Activated naive CD4-positive, alpha-beta T cell treated with anti-CD3 and anti-CD28 coated beads, Interleukin-2, amount 10 ng/mL, durations not matched to agents 7 days and 5 days (primary cell): ENCODE measurements at regions not wholly inside any gene's neighbourhood (a gene's known extent, or its start where the extent isn't known, plus 50 kb on each side); places are given as distances from the start of the nearest gene placed in this dataset.
"Not testable (repeated sequence)": the region's sequence is repeated elsewhere in the genome, so short reads cannot be mapped to it uniquely, and the experiment has no call there.

Experiments used
- CTCF ChIA-PET: fragments of 350-600 bp; sonication (Branson Sonifier 250); formaldehyde crosslinking; loops from one replicate; lab custom pipeline; 2021; ENCODE audit warnings: antibody characterized with exemption; lab: Charles Lee
- DNase-seq: peaks from one replicate; pipeline ENCODE4 v3.0.0-alpha.2; 2020
- H3K27ac Mint-ChIP-seq: one replicate; pipeline ENCODE4 v1.8.0; 2021; ENCODE audit warnings: mild to moderate bottlenecking, moderate library complexity, mixed read lengths
- H3K27me3 Mint-ChIP-seq: one replicate; pipeline ENCODE4 v1.8.0; 2021; ENCODE audit warnings: mild to moderate bottlenecking, mixed read lengths
- H3K36me3 Mint-ChIP-seq: one replicate; pipeline ENCODE4 v1.8.0; 2021; ENCODE audit warnings: mixed read lengths
- H3K4me1 Mint-ChIP-seq: one replicate; pipeline ENCODE4 v1.8.0; 2021; ENCODE audit warnings: mixed read lengths
- H3K4me3 Mint-ChIP-seq: one replicate; pipeline ENCODE4 v1.8.0; 2021; ENCODE audit warnings: mild to moderate bottlenecking, moderate library complexity, mixed read lengths
- H3K9me3 Mint-ChIP-seq: one replicate; pipeline ENCODE4 v1.8.0; 2021; ENCODE audit warnings: mixed read lengths

DNA sequence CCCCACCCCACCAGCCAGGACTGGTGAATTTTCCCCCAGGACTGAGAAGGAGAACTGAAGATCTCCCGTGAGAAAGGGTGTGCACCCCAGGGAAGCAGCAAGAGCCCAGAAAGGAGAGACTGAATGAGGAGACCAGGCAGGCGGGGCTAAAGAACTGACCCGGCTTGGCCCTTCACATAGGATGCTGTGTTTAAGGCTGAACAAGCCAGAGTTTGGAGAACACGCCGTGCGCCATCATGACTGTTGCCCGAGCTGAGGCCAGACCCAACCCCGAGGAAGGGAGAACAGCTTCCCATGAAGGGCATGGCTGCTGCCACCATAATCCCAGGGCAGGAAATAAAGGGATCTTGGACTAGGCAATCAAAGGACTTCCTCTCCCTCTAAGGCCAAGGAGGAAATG is 104.7 kb upstream of the SRSF6 start:
- Mint-ChIP-seq H3K4me1 (no peaks in the 10 kb centered on the region), H3K27me3 (no peaks in the 10 kb centered on the region), H3K27ac (no peak overlapping the region), H3K9me3 (no peaks in the 10 kb centered on the region), H3K4me3 (no peak overlapping the region), H3K36me3 (no peaks in the 10 kb centered on the region)
- CTCF ChIA-PET: no interaction called here
- no peak for DNase-seq

DNA sequence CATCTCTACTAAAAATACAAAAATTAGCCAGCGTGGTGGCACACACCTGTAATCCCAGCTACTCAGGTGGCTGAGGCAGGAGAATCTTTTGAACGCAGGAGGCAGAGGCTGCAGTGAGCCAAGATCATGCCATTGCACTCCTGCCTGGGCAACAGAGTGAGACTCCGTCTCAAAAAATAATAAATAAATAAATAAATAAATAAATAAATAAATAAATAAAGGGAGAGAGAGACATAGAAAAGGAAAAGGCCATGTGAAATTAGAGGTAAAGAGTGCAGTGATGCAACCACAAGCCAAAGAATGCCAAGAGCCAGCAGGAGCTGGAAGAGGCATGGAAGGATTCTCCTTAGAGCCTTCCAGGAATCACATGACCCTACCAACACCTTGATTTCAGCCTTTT is 107.0 kb upstream of the SRSF6 start:
- DNase-seq, H3K4me1 Mint-ChIP-seq, H3K4me3 Mint-ChIP-seq, H3K27ac Mint-ChIP-seq, H3K36me3 Mint-ChIP-seq, H3K9me3 Mint-ChIP-seq, CTCF ChIA-PET, H3K27me3 Mint-ChIP-seq: not testable (repeated sequence)

DNA sequence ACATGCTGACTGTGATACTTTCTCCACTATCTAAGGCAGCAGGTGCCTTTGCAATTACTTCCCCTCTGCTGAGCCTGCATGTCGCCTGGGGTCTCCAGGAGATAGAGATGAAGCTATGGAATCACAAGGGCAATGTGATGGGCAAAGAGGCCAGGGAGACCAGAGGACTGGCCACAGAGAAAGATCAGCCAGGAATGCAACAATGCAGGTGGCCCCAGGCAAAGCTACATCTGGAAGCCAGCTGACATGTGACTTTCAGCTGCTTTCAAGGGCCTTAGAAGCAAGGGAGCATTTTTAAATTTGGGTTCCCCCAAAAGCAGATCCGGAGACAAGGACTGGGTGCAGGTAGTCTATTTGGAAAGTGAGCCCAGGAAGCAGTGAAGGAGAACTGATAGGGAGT is 107.9 kb upstream of the SRSF6 start:
- no peaks in the 10 kb centered on the region for H3K4me1 Mint-ChIP-seq

DNA sequence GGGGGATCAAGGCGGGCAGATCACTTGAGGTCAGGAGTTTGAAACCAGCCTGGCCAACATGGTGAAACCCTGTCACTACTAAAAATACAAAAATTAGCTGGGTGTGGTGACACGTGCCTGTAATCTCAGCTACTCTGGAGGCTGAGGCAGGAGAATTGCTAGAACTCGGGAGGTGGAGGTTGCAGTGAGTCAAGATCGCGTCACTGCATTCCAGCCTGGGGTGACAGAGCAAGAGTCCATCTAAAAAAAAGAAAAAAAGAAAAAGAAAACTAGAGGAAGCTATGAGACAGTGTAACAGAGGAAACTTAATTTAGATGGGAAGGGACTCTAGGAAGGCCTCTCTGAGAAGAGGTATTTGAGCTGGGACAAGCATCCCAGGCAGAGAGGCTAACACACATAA is 109.9 kb upstream of the SRSF6 start:
- H3K4me3 Mint-ChIP-seq, H3K9me3 Mint-ChIP-seq, H3K27ac Mint-ChIP-seq, H3K36me3 Mint-ChIP-seq, H3K4me1 Mint-ChIP-seq, CTCF ChIA-PET, DNase-seq, H3K27me3 Mint-ChIP-seq: not testable (repeated sequence)

More for the DNA sequence above, 107.9 kb upstream of the SRSF6 start:
- no peak overlapping the region for H3K27ac Mint-ChIP-seq
- DNase-seq: no peak
- H3K9me3 Mint-ChIP-seq: no peaks in the 10 kb centered on the region
- CTCF ChIA-PET: interaction anchor here (0.8 kb wide), 1 partner anchor 31 kb away, joined by 3 read pairs; no protein-coding TSS in a partner anchor
- no peaks in the 10 kb centered on the region for H3K36me3 Mint-ChIP-seq
- H3K27me3 Mint-ChIP-seq: no peaks in the 10 kb centered on the region
- no peak overlapping the region for H3K4me3 Mint-ChIP-seq

DNA sequence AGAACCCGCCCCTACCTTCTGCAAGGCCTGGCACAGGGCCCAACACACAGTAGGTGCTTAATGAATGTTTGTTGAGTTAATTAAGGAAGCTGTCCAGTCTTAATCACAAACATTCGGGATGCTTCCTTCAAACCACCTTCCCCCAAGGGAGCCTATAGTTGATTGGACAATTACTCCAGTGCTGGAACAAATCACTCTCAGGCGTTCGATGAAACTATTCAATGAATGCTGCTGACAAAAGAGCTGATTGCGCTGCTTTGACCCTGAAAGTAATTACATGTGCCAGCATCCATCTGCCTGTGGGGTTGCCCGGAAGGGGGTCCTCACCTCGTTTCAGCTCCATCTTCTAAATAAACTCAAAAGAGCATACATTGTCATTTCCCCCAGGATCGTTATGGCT is 112.0 kb upstream of the SRSF6 start:
- Mint-ChIP-seq H3K27me3 (no peaks in the 10 kb centered on the region), H3K27ac (no peak overlapping the region)
- CTCF ChIA-PET: no interaction called here

DNA sequence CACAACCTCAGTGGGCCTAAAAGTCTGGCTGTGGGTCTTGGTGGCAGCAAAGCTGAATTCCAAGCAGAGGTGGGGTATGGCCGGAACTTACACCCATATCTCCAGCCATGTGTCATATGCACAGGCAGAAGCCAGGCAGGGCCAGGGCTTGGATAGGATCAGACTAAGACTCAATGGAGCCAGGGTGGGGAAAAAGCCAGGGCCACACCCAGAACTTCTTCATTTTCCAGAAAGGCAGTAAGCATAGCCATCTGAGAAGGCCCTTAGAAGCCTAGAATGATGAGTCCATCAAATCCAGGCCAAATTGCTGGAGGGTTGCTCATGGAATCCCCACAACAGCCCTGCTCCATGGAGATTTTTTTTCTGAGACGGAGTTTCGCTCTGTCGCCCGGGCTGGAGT is 116.2 kb upstream of the SRSF6 start:
- Mint-ChIP-seq H3K36me3 (no peaks in the 10 kb centered on the region), H3K27ac (no peak overlapping the region), H3K4me1 (no peaks in the 10 kb centered on the region), H3K9me3 (peaks cover 12% of the 10 kb centered on the region), H3K4me3 (no peak overlapping the region), H3K27me3 (no peaks in the 10 kb centered on the region)
- no peak for DNase-seq
- CTCF ChIA-PET: no interaction called here

More for the DNA sequence above, 112.0 kb upstream of the SRSF6 start:
- DNase-seq: no peak
- Mint-ChIP-seq H3K9me3 (peaks cover 5% of the 10 kb centered on the region), H3K4me1 (no peaks in the 10 kb centered on the region), H3K4me3 (no peak overlapping the region), H3K36me3 (no peaks in the 10 kb centered on the region)

DNA sequence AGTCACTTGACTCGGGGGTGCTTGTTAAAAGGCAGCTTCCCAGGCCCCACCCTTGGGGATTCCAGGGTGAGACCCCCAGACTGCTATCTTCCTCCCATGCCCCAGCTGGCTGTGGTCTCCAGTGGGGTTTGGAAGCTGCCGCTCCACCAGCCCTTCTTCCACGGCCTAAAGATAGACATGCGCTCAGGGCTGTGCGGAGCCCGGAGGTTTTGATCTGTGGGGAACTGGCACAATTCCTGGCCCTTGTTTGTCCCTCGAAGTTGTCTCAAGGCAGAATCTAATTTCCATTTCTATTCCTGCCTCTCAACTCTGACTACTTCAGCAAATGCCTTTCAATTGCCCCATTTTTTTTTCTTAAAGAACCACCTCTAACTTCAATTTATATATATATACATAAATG is 120.7 kb upstream of the SRSF6 start:
- DNase-seq: no peak
- no peak overlapping the region for H3K27ac Mint-ChIP-seq
- H3K9me3 Mint-ChIP-seq: peaks cover 36% of the 10 kb centered on the region
- no peak overlapping the region for H3K4me3 Mint-ChIP-seq
- CTCF ChIA-PET: no interaction called here
- no peaks in the 10 kb centered on the region for H3K27me3 Mint-ChIP-seq
- H3K36me3 Mint-ChIP-seq: no peaks in the 10 kb centered on the region
- no peaks in the 10 kb centered on the region for H3K4me1 Mint-ChIP-seq

DNA sequence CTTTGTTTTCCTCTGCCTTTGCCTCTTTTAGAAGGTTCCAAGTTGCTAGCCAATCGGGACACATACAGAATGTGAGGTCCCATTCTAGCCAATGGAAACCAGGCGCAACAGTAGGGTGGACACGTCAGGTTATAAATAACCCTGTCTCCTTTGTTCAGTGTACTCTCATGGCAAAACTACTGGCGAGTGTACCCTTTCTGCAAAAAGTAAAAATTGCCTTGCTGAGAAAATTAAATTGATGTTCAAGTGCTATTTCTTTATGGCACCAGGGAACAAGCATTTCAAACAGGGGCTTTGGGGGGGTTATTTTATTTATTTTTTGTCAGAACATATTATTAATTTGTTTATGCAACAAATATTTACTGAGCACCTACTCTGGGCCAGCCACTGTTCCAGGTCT is 123.6 kb upstream of the SRSF6 start:
- Mint-ChIP-seq H3K4me3 (no peak overlapping the region), H3K36me3 (no peaks in the 10 kb centered on the region), H3K27ac (no peak overlapping the region), H3K4me1 (no peaks in the 10 kb centered on the region), H3K27me3 (no peaks in the 10 kb centered on the region), H3K9me3 (peaks cover 30% of the 10 kb centered on the region)
- CTCF ChIA-PET: no interaction called here
- no peak for DNase-seq

DNA sequence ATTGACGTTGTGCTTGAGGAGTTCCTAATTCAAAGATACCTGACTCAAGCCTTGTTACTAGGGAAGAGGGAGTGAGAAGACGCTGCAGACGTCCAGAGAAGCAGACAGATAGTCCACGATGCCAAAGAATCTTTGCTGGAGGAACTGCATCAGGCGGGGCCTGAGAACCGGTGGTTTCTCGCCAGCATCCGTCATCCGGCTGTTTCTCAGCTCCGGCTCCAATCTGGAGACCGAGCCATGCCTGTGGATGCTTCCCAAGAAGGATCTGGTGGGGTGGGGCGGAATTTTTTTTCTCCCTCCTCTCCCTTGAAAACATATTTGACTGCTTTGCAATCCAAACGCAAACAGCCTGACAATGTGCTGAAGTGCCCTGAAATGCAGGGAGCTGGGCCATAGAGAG is 125.8 kb upstream of the SRSF6 start:
- no peak overlapping the region for H3K27ac Mint-ChIP-seq
- H3K4me1 Mint-ChIP-seq: no peaks in the 10 kb centered on the region
- H3K4me3 Mint-ChIP-seq: no peak overlapping the region
- H3K36me3 Mint-ChIP-seq: no peaks in the 10 kb centered on the region
- CTCF ChIA-PET: no interaction called here
- DNase-seq: no peak
- H3K9me3 Mint-ChIP-seq: peaks cover 33% of the 10 kb centered on the region
- H3K27me3 Mint-ChIP-seq: no peaks in the 10 kb centered on the region

DNA sequence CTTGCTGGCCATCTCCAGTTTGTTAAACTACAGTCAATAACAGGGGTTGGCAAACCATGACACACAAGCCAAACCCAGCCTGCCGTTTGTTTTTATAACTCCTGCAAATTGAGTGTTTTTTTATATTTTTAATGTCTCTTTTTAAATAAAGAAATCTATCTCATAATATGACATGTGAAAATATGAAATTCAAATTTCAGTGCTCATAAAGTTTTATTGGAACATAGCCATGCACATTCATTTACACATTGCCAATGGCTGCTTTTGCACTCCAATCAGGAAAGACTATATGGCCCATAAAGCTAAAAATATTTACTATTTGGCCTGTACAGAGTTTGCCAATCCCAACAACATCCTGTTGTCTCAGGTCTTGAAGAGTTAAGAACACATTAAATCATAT is 129.0 kb upstream of the SRSF6 start:
- DNase-seq: no peak
- no peak overlapping the region for H3K4me3 Mint-ChIP-seq
- CTCF ChIA-PET: no interaction called here
- peaks cover 14% of the 10 kb centered on the region for H3K9me3 Mint-ChIP-seq
- H3K4me1 Mint-ChIP-seq: no peaks in the 10 kb centered on the region
- H3K27me3 Mint-ChIP-seq: peaks cover 3% of the 10 kb centered on the region
- no peak overlapping the region for H3K27ac Mint-ChIP-seq
- no peaks in the 10 kb centered on the region for H3K36me3 Mint-ChIP-seq

DNA sequence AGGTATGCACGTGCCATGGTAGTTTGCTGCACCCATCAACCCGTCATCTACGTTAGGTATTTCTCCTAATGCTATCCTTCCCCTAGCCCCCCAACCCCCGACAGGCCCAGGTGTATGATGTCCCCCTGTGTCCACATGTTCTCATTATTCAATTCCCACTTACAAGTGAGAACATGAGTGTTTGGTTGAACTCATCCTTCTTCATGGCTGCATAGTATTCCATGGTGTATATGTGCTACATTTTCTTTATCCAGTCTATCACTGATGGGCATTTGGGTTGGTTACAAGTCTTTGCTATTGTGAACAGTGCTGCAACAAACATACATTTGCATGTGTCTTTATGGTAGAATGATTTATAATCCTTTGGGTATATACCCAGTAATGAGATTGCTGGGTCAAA is 130.5 kb upstream of the SRSF6 start:
- CTCF ChIA-PET, H3K36me3 Mint-ChIP-seq, H3K27ac Mint-ChIP-seq, H3K4me1 Mint-ChIP-seq, H3K9me3 Mint-ChIP-seq, DNase-seq, H3K27me3 Mint-ChIP-seq, H3K4me3 Mint-ChIP-seq: not testable (repeated sequence)

DNA sequence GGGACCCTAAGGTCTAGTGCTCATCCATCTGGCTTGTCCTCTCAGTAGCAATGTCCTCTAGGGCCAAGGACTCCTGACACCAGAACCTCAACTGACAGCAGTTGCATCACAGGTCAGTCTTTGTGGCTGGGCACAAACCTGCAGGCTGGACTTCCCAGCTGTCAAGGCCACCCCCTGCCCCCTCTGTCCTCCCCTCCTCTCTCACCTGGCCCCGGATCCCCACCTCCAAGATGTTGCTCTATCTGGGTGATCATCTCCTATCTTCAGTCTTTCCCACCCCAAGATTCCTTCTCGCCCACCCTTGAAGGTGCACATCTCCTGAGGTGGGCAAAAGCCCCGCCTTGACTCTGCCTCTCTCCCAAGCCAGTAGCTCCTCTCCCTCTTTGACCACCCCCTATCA is 131.8 kb upstream of the SRSF6 start:
- Mint-ChIP-seq H3K4me1 (no peaks in the 10 kb centered on the region), H3K4me3 (no peak overlapping the region), H3K27me3 (peaks cover 3% of the 10 kb centered on the region), H3K36me3 (no peaks in the 10 kb centered on the region), H3K27ac (no peak overlapping the region), H3K9me3 (peaks cover 4% of the 10 kb centered on the region)
- CTCF ChIA-PET: no interaction called here
- no peak for DNase-seq

DNA sequence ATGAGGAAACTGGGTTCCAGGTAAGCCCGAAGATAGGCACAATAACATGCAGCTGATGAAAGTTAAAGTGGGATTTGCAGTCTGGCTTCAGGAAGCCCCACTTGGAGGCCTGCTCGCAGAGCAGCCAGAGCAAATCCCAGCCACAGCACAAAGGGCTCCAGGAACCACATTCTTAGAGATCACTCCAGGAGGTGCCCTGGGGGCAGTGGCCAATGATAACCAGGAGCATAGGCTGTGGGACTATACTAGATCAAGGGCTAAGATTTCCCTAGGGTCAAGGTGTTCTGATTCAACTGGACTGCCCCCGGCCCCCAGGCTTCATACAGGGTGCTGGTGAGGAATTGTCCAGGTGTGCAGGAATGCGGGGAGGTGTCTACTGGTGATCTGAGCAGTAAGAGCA is 133.9 kb upstream of the PTPRT start:
- Mint-ChIP-seq H3K27ac (no peak overlapping the region), H3K27me3 (peaks cover 3% of the 10 kb centered on the region), H3K4me3 (no peak overlapping the region), H3K9me3 (peaks cover 4% of the 10 kb centered on the region), H3K4me1 (no peaks in the 10 kb centered on the region), H3K36me3 (no peaks in the 10 kb centered on the region)
- no peak for DNase-seq
- CTCF ChIA-PET: no interaction called here

DNA sequence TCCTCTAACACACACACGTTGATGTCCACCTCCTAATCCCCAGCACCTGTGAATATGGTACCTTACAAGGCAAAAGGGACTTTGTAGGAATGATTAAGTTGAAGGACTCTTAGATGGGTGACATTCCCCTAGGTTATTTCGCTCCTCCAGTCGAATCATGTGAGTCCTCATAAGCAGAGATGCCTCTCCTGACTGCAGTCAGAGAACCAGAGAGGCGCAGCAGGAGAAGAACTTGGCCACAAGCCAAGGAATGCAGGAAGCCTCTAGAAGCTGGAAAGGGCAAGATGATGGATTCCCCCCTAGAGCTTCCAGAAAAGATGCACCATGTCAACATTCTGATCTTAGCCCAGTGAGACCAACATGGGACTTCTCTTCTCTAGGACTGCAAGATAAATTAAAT is 133.1 kb upstream of the PTPRT start:
- Mint-ChIP-seq H3K27me3 (peaks cover 3% of the 10 kb centered on the region), H3K4me3 (no peak overlapping the region), H3K36me3 (no peaks in the 10 kb centered on the region), H3K9me3 (peaks cover 4% of the 10 kb centered on the region), H3K4me1 (no peaks in the 10 kb centered on the region), H3K27ac (no peak overlapping the region)
- CTCF ChIA-PET: no interaction called here
- no peak for DNase-seq

DNA sequence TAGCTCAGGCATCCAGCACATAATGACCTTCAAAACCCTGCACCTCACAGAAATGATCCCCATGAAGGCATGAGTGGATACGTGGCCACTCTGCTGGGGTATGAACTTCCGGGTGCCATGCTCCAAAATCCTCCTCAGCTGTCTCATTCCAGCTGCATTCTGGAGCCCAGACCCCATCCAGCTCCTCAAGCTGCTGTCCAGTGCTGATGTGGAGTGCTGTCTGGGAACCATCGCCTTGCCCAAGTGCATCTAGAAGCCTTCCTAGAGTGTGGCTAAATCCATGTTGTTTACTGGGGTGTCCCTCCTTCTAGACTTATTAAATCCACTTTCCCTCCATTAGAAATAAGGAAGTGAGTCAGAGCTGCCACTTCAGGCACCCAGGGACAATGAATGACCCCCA is 130.8 kb upstream of the PTPRT start:
- no peaks in the 10 kb centered on the region for H3K9me3 Mint-ChIP-seq

DNA sequence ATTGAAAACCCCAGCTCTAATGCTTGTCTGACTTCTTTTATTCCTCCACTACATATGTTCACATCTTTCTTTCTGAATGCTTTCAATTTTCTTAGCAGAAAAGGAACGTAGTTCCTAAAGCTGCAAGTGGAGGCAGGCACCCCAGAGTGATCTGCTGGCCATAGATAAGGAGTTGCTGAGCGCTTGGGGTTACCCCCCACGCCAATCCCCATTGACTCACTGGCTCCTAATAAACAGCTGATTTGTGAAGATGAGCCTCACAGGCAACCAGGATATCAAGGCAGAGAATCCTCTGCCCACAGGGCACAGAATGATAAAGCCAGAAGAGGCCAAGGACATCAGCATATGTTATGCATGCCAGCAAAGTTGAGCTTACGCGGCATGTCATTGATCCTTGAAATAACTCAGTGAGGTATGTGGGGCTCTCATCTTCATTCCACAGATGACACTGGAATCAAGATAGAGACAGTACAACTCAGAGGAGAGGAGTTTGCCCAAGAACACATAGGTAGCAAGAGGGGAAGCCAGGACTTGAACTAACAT is 129.1 kb upstream of the PTPRT start:
- H3K27ac Mint-ChIP-seq: no peak overlapping the region
- CTCF ChIA-PET: interaction anchor here (1.0 kb wide), 1 partner anchor 31 kb away, joined by 3 read pairs; no protein-coding TSS in a partner anchor
- no peak overlapping the region for H3K4me3 Mint-ChIP-seq
- no peak for DNase-seq
- no peaks in the 10 kb centered on the region for H3K9me3 Mint-ChIP-seq
- H3K36me3 Mint-ChIP-seq: no peaks in the 10 kb centered on the region
- H3K4me1 Mint-ChIP-seq: no peaks in the 10 kb centered on the region
- H3K27me3 Mint-ChIP-seq: no peaks in the 10 kb centered on the region

More for the DNA sequence above, 130.8 kb upstream of the PTPRT start:
- Mint-ChIP-seq H3K4me1 (no peaks in the 10 kb centered on the region), H3K4me3 (no peak overlapping the region), H3K36me3 (no peaks in the 10 kb centered on the region), H3K27me3 (no peaks in the 10 kb centered on the region), H3K27ac (no peak overlapping the region)
- DNase-seq: no peak
- CTCF ChIA-PET: no interaction called here
